IMR-90 (cell line): ENCODE measurements at regions not wholly inside any gene's neighbourhood (a gene's known extent, or its start where the extent isn't known, plus 50 kb on each side); places are given as distances from the start of the nearest gene placed in this dataset.

Experiments
- ATAC-seq: fragments of 200-7000 bp; cut with Tn5 transposase; 2 replicates; pipeline ENCODE4 v1.9.1; 2020; ENCODE audit warnings: low read depth, mild to moderate bottlenecking, moderate library complexity
- BruUV-seq: library from RNA; stranded (reverse); fragments of 400-500 nt; replicated peaks from 2 replicates; lab custom pipeline; 2021; lab: Mats Ljungman, UMichigan
- CTCF ChIA-PET: fragments of 300-600 bp; formaldehyde crosslinking; extraction: SDS; loops from one replicate; lab custom pipeline; 2021; ENCODE audit warnings: antibody characterized with exemption; lab: Yijun Ruan, JAX
- POLR2A ChIA-PET: fragments of 300-600 bp; sonication (Branson Sonifier 250); formaldehyde crosslinking; loops from one replicate; lab custom pipeline; 2022; ENCODE audit warnings: antibody characterized with exemption; ENCODE audit not compliant: unreplicated experiment; lab: Charles Lee
- DNase-seq: peaks from one replicate; pipeline ENCODE4 v3.0.0; 2013
- H2AFZ ChIP-seq: replicated peaks from 2 replicates; pipeline ENCODE3; 2013; ENCODE audit warnings: low read length, mild to moderate bottlenecking; ENCODE audit not compliant: poor library complexity
- H2AK5ac ChIP-seq: 2 replicates; pipeline ENCODE4 v1.6.1; 2013; ENCODE audit warnings: low read depth, low read length, inconsistent platforms
- H2AK9ac ChIP-seq: replicated peaks from 2 replicates; pipeline ENCODE3; 2013; ENCODE audit warnings: mild to moderate bottlenecking, low read depth, low read length, moderate library complexity; ENCODE audit not compliant: poor library complexity
- H2BK120ac ChIP-seq: 2 replicates; pipeline ENCODE4 v1.6.1; 2013; ENCODE audit warnings: low read depth, low read length, inconsistent platforms
- H2BK15ac ChIP-seq: 3 replicates; pipeline ENCODE4 v1.6.1; 2013; ENCODE audit warnings: low read depth, low read length, inconsistent platforms
- H2BK20ac ChIP-seq: 2 replicates; pipeline ENCODE4 v1.6.1; 2013; ENCODE audit warnings: low read depth, mild to moderate bottlenecking, inconsistent platforms, low read length, moderate library complexity
- H2BK5ac ChIP-seq: 2 replicates; pipeline ENCODE4 v1.6.1; 2013; ENCODE audit warnings: mild to moderate bottlenecking, low read depth, low read length, inconsistent platforms; ENCODE audit not compliant: poor library complexity, severe bottlenecking
- H3K14ac ChIP-seq: replicated peaks from 2 replicates; pipeline ENCODE4 v1.6.1; 2013; ENCODE audit warnings: low read depth, low read length, inconsistent platforms
- H3K18ac ChIP-seq: 2 replicates; pipeline ENCODE4 v1.6.1; 2013; ENCODE audit warnings: low read depth, low read length, control low read depth
- H3K23ac ChIP-seq: 2 replicates; pipeline ENCODE4 v1.6.1; 2013; ENCODE audit warnings: low read depth, low read length, inconsistent platforms
- H3K27ac ChIP-seq: 2 replicates; pipeline ENCODE4 v1.5.1; 2013; ENCODE audit warnings: mild to moderate bottlenecking, control low read depth, low read length; ENCODE audit not compliant: insufficient read depth
- H3K27me3 ChIP-seq: 2 replicates; pipeline ENCODE4 v1.6.1; 2013; ENCODE audit warnings: low read length; ENCODE audit not compliant: control insufficient read depth, insufficient read depth
- H3K36me3 ChIP-seq: 2 replicates; pipeline ENCODE4 v1.6.1; 2013; ENCODE audit warnings: low read length, mixed read lengths; ENCODE audit not compliant: control insufficient read depth, insufficient read depth
- H3K4ac ChIP-seq: 2 replicates; pipeline ENCODE4 v1.6.1; 2013; ENCODE audit warnings: low read depth, low read length, inconsistent platforms
- H3K4me1 ChIP-seq: 2 replicates; pipeline ENCODE4 v1.6.1; 2013; ENCODE audit warnings: low read length, mixed read lengths; ENCODE audit not compliant: control insufficient read depth, insufficient read depth
- H3K4me2 ChIP-seq: 2 replicates; pipeline ENCODE4 v1.6.1; 2013; ENCODE audit warnings: low read depth, mild to moderate bottlenecking, control low read depth, low read length, moderate library complexity
- H3K4me3 ChIP-seq: 2 replicates; pipeline ENCODE4 v1.5.1; 2013; ENCODE audit warnings: low read depth, mild to moderate bottlenecking, control low read depth, low read length, moderate library complexity; ENCODE audit not compliant: insufficient read depth
- H3K56ac ChIP-seq: 2 replicates; pipeline ENCODE4 v1.6.1; 2013; ENCODE audit warnings: low read length, inconsistent platforms; ENCODE audit not compliant: insufficient read depth; ENCODE audit errors: extremely low read depth
- H3K79me1 ChIP-seq, 2 experiments: 2 replicates each; pipeline ENCODE4 v1.6.1; 2013; ENCODE audit warnings: low read length in 2 of 2, inconsistent platforms in 1 of 2, low read depth in 1 of 2
- H3K9ac ChIP-seq: 2 replicates; pipeline ENCODE4 v1.6.1; 2013; ENCODE audit warnings: low read depth, low read length, control low read depth
- H3K9me1 ChIP-seq: 2 replicates; pipeline ENCODE4 v1.6.1; 2013; ENCODE audit warnings: low read length, inconsistent platforms; ENCODE audit not compliant: insufficient read depth
- H3K9me3 ChIP-seq: 2 replicates; pipeline ENCODE4 v1.6.1; 2013; ENCODE audit warnings: low read length; ENCODE audit not compliant: control insufficient read depth, insufficient read depth
- H4K20me1 ChIP-seq: 2 replicates; pipeline ENCODE4 v1.6.1; 2013; ENCODE audit warnings: low read length, inconsistent platforms; ENCODE audit not compliant: insufficient read depth
- H4K5ac ChIP-seq: 2 replicates; pipeline ENCODE4 v1.6.1; 2013; ENCODE audit warnings: mild to moderate bottlenecking, low read depth, low read length, control low read depth
- H4K8ac ChIP-seq, 2 experiments: 2 replicates each; pipeline ENCODE4 v1.6.1; 2013; ENCODE audit warnings: low read depth in 2 of 2, low read length in 2 of 2, control low read depth in 1 of 2, inconsistent platforms in 1 of 2
- H4K91ac ChIP-seq: 2 replicates; pipeline ENCODE4 v1.6.1; 2013; ENCODE audit warnings: low read depth, low read length, inconsistent platforms; ENCODE audit not compliant: insufficient read depth
- BHLHE40 ChIP-seq: fragments of 150-350 bp; IDR thresholded peaks from 2 replicates; pipeline ENCODE4 v1.6.1; 2016; ENCODE audit warnings: mild to moderate bottlenecking, low read depth, low read length
- CEBPB ChIP-seq: IDR thresholded peaks from 2 replicates; pipeline ENCODE4 v1.6.1; 2012; ENCODE audit warnings: low read depth, low read length, improper control_type of control experiment
- CHD1 ChIP-seq: IDR thresholded peaks from 2 replicates; pipeline ENCODE4 v1.6.1; 2012; ENCODE audit warnings: low read depth, low read length, improper control_type of control experiment
- MAFK ChIP-seq: IDR thresholded peaks from 2 replicates; pipeline ENCODE4 v1.6.1; 2012; ENCODE audit warnings: low read depth, low read length, improper control_type of control experiment
- MAZ ChIP-seq: IDR thresholded peaks from 2 replicates; pipeline ENCODE4 v1.6.1; 2012; ENCODE audit warnings: low read depth, mild to moderate bottlenecking, low read length, improper control_type of control experiment, moderate library complexity, borderline replicate concordance
- NFE2L2 ChIP-seq: fragments of 150-350 bp; IDR thresholded peaks from 2 replicates; pipeline ENCODE4 v1.6.1; 2016; ENCODE audit warnings: low read depth, mild to moderate bottlenecking, low read length
- RAD21 ChIP-seq: IDR thresholded peaks from 2 replicates; pipeline ENCODE4 v1.6.1; 2012; ENCODE audit warnings: low read length, improper control_type of control experiment
- RCOR1 ChIP-seq: IDR thresholded peaks from 2 replicates; pipeline ENCODE4 v1.6.1; 2012; ENCODE audit warnings: mild to moderate bottlenecking, low read length, improper control_type of control experiment; ENCODE audit not compliant: insufficient replicate concordance
- SMC3 ChIP-seq: fragments of 150-350 bp; IDR thresholded peaks from 2 replicates; pipeline ENCODE4 v1.6.1; 2016; ENCODE audit warnings: low read depth, mild to moderate bottlenecking, antibody characterized with exemption, low read length, moderate library complexity
- WGBS, 2 experiments: methylation state at CpG; one replicate each; pipeline versions ENCODE4 v1.1.5 to v1.1.7; 2013; ENCODE audit warnings: missing lambda C conversion rate in 2 of 2; ENCODE audit not compliant: insufficient read length in 1 of 2; ENCODE audit errors: extremely low coverage in 2 of 2; 5-methylcytosine and 5-hydroxymethylcytosine counted together
- dilution Hi-C: fragments of 300-500 bp; cut with HindIII; formaldehyde crosslinking; loops from one replicate; pipeline ENCODE4 v1.14.3; 2018; ENCODE audit warnings: low sequenced_read_pairs; ENCODE audit not compliant: unreplicated experiment
- in situ Hi-C: fragments of 300-500 bp; cut with MboI; formaldehyde crosslinking; loops from 3 replicates; pipeline ENCODE4 v1.14.3; 2019; ENCODE audit warnings: low sequenced_read_pairs, inconsistent platforms, mixed read lengths
- intact Hi-C: fragments of 100-400 bp; cut with micrococcal nuclease; formaldehyde crosslinking; loops from 2 replicates; pipeline ENCODE4 v1.10.0; 2022
- TF ChIP-seq, protein P1 (sequence below): conservative IDR thresholded peaks from 2 replicates; pipeline ENCODE4 v1.5.1; 2012; ENCODE audit warnings: mild to moderate bottlenecking, low read depth, low read length, improper control_type of control experiment
- TF ChIP-seq, protein P2 (sequence below): fragments of 150-350 bp; IDR thresholded peaks from 2 replicates; pipeline ENCODE4 v1.6.1; 2016; ENCODE audit warnings: low read depth, mild to moderate bottlenecking, low read length, moderate library complexity, borderline replicate concordance

DNA sequence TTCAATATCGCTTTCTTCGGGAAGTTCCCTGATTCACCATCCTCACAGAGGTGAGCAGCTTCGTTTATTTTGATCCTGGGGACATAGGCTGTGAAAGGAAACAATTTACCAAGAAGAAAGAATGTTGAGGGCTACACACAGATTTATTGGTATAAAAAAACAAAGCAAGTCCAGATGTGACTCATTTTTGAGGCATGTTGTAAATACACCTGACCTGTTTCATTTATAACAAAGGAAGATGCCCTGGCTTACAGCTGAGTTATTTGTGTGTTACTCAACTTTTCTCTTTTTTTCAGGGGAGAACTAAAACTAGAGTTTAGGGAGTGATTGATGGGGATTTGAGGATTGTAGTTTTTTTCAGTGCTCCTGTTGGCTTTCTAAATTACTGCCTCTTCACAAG, 489.5 kb downstream of the CBLN4 start:
- Histone ChIP-seq H2BK120ac (no peak overlapping the region), H3K9ac (no peak overlapping the region)
- BruUV-seq = no TSS peak

More for the DNA sequence above, 489.5 kb downstream of the CBLN4 start:
- intact Hi-C loops (no loop called here), dilution Hi-C loops (no loop called here), in situ Hi-C loops (no loop called here)
- DNase-seq (no peak), ATAC-seq (no peak)
- Histone ChIP-seq H3K79me1 (no peaks in the 10 kb centered on the region), H3K36me3 (no peaks in the 10 kb centered on the region), H2BK15ac (no peak overlapping the region), H2AK5ac (no peak overlapping the region), H4K5ac (no peak overlapping the region), H3K4ac (no peak overlapping the region), H4K91ac (no peak overlapping the region), H4K8ac (no peak overlapping the region), H3K14ac (no peak overlapping the region), H3K9me3 (peaks cover 6% of the 10 kb centered on the region), H3K4me1 (no peaks in the 10 kb centered on the region), H2AFZ (no peak overlapping the region), H3K23ac (no peak overlapping the region), H4K20me1 (no peaks in the 10 kb centered on the region), H2BK5ac (no peak overlapping the region), H2BK20ac (no peak overlapping the region), H3K27me3 (no peaks in the 10 kb centered on the region), H3K56ac (no peak overlapping the region), H3K4me2 (no peak overlapping the region), H2AK9ac (no peak overlapping the region), H3K4me3 (no peak overlapping the region), H3K27ac (no peak overlapping the region), H3K18ac (no peak overlapping the region), H3K9me1 (no peaks in the 10 kb centered on the region)
- ChIA-PET CTCF (no interaction called here), POLR2A (no interaction called here)
- WGBS, 2 experiments = no CpG with 5 or more reads among the region's 3 CpGs
- TF ChIP-seq CEBPB (no peak), CHD1 (no peak), BHLHE40 (no peak), SMC3 (no peak), MAFK (no peak), RAD21 (no peak), MAZ (no peak), RCOR1 (no peak), NFE2L2 (no peak)
- TF ChIP-seq, protein P1, sequence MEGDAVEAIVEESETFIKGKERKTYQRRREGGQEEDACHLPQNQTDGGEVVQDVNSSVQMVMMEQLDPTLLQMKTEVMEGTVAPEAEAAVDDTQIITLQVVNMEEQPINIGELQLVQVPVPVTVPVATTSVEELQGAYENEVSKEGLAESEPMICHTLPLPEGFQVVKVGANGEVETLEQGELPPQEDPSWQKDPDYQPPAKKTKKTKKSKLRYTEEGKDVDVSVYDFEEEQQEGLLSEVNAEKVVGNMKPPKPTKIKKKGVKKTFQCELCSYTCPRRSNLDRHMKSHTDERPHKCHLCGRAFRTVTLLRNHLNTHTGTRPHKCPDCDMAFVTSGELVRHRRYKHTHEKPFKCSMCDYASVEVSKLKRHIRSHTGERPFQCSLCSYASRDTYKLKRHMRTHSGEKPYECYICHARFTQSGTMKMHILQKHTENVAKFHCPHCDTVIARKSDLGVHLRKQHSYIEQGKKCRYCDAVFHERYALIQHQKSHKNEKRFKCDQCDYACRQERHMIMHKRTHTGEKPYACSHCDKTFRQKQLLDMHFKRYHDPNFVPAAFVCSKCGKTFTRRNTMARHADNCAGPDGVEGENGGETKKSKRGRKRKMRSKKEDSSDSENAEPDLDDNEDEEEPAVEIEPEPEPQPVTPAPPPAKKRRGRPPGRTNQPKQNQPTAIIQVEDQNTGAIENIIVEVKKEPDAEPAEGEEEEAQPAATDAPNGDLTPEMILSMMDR = no peak
- TF ChIP-seq, protein P2, sequence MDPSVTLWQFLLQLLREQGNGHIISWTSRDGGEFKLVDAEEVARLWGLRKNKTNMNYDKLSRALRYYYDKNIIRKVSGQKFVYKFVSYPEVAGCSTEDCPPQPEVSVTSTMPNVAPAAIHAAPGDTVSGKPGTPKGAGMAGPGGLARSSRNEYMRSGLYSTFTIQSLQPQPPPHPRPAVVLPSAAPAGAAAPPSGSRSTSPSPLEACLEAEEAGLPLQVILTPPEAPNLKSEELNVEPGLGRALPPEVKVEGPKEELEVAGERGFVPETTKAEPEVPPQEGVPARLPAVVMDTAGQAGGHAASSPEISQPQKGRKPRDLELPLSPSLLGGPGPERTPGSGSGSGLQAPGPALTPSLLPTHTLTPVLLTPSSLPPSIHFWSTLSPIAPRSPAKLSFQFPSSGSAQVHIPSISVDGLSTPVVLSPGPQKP = no peak
